Esophagus squamous epithelium (tissue), 4 donors: ENCODE measurements at regions not wholly inside any gene's neighbourhood (a gene's known extent, or its start where the extent isn't known, plus 50 kb on each side); places are given as distances from the start of the nearest gene placed in this dataset.
"Not testable (repeated sequence)": the region's sequence is repeated elsewhere in the genome, so short reads cannot be mapped to it uniquely, and the experiment has no call there.

Source experiments
- POLR2A ChIP-seq, 4 donors: fragments of 450-650 bp; IDR thresholded peaks; one replicate each; pipeline ENCODE4 v1.6.1; 2017; ENCODE audit warnings: antibody characterized with exemption in 4 of 4, mild to moderate bottlenecking in 4 of 4, moderate library complexity in 3 of 4
- TF ChIP-seq, protein P1 (sequence below), 6 experiments: fragments of 450-650 bp in 4 of 6; fragments of 200-600 bp in 2 of 6; sonication (generic) in 2 of 6; IDR thresholded peaks; one replicate each; pipeline ENCODE4 v1.5.1; 2016 to 2019; ENCODE audit warnings: antibody characterized with exemption in 6 of 6, mild to moderate bottlenecking in 4 of 6, moderate library complexity in 4 of 6

DNA sequence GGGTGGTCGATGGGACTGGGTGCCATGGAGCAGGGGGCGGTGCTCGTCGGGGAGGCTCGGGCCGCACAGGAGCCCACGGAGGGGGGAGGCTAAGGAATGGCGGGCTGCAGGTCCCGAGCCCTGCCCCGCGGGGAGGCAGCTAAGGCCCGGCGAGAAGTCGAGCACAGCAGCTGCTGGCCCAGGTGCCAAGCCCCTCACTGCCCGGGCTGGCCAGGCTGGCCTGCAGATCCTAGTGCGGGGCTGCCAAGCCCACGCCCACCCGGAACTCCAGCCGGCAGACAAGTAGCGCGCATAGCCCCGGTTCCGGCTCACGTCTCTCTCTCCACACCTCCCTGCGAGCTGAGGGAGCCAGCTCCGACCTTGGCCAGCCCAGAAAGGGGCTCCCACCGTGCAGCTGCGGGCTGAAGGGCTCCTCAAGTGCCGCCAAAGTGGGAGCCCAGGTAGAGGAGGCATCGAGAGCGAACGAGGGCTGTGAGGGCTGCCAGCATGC is 163.4 kb upstream of the OSBPL11 start:
- TF ChIP-seq POLR2A (IDR thresholded peaks at IDR 0.05): not testable (repeated sequence)
- TF ChIP-seq, protein P1, sequence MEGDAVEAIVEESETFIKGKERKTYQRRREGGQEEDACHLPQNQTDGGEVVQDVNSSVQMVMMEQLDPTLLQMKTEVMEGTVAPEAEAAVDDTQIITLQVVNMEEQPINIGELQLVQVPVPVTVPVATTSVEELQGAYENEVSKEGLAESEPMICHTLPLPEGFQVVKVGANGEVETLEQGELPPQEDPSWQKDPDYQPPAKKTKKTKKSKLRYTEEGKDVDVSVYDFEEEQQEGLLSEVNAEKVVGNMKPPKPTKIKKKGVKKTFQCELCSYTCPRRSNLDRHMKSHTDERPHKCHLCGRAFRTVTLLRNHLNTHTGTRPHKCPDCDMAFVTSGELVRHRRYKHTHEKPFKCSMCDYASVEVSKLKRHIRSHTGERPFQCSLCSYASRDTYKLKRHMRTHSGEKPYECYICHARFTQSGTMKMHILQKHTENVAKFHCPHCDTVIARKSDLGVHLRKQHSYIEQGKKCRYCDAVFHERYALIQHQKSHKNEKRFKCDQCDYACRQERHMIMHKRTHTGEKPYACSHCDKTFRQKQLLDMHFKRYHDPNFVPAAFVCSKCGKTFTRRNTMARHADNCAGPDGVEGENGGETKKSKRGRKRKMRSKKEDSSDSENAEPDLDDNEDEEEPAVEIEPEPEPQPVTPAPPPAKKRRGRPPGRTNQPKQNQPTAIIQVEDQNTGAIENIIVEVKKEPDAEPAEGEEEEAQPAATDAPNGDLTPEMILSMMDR (IDR thresholded peaks at IDR 0.05): not testable (repeated sequence)
